ENCODE measurements at regions not wholly inside any gene's neighbourhood (a gene's known extent, or its start where the extent isn't known, plus 50 kb on each side); places are given as distances from the start of the nearest gene placed in this dataset.

DNA sequence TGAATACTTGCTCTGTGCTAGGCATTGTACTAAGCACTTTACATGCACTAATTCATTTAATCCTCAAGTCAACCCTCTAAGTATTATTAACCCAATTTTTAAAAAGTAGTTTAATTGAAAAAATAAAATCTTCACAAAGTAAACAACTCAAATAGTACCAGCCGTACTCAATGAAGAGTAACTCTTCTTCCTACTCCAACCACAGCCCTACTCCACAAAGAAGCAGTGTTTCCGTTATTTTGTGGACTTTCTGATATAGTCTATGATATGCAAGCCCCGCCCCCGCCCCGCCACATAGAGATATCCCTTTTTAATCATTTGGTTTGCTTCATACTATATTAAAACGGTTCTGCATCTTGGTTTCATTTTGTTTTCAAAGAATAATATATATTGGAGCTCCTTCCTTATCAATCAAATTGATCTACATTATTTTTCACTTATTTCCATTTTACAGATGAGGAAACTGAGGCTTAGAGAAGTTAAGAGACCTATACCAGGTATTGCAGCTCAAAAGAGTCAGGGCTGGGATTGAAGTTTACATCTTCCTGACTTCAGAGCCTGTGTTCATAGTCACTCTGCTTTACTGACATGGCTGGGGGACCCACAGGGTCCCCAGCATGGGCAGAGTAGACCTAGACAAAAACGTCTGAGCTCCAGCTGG lies 78.6 kb downstream of the PCDH1 start:
- no peak for TF ChIP-seq ZNF114 (CRISPR knock-in tag; IDR thresholded peaks at IDR 0.05)
- TF ChIP-seq EZH2 (IDR thresholded peaks at IDR 0.05; ENCODE audit: low read depth, unreplicated experiment): no peak
- TF ChIP-seq EZH2phosphoT487 (IDR thresholded peaks at IDR 0.05; ENCODE audit: unreplicated experiment): no peak
- no peak for TF ChIP-seq CREB1 (CRISPR knock-in tag; IDR thresholded peaks at IDR 0.05; ENCODE audit: low read depth)
- TF ChIP-seq, protein P1, sequence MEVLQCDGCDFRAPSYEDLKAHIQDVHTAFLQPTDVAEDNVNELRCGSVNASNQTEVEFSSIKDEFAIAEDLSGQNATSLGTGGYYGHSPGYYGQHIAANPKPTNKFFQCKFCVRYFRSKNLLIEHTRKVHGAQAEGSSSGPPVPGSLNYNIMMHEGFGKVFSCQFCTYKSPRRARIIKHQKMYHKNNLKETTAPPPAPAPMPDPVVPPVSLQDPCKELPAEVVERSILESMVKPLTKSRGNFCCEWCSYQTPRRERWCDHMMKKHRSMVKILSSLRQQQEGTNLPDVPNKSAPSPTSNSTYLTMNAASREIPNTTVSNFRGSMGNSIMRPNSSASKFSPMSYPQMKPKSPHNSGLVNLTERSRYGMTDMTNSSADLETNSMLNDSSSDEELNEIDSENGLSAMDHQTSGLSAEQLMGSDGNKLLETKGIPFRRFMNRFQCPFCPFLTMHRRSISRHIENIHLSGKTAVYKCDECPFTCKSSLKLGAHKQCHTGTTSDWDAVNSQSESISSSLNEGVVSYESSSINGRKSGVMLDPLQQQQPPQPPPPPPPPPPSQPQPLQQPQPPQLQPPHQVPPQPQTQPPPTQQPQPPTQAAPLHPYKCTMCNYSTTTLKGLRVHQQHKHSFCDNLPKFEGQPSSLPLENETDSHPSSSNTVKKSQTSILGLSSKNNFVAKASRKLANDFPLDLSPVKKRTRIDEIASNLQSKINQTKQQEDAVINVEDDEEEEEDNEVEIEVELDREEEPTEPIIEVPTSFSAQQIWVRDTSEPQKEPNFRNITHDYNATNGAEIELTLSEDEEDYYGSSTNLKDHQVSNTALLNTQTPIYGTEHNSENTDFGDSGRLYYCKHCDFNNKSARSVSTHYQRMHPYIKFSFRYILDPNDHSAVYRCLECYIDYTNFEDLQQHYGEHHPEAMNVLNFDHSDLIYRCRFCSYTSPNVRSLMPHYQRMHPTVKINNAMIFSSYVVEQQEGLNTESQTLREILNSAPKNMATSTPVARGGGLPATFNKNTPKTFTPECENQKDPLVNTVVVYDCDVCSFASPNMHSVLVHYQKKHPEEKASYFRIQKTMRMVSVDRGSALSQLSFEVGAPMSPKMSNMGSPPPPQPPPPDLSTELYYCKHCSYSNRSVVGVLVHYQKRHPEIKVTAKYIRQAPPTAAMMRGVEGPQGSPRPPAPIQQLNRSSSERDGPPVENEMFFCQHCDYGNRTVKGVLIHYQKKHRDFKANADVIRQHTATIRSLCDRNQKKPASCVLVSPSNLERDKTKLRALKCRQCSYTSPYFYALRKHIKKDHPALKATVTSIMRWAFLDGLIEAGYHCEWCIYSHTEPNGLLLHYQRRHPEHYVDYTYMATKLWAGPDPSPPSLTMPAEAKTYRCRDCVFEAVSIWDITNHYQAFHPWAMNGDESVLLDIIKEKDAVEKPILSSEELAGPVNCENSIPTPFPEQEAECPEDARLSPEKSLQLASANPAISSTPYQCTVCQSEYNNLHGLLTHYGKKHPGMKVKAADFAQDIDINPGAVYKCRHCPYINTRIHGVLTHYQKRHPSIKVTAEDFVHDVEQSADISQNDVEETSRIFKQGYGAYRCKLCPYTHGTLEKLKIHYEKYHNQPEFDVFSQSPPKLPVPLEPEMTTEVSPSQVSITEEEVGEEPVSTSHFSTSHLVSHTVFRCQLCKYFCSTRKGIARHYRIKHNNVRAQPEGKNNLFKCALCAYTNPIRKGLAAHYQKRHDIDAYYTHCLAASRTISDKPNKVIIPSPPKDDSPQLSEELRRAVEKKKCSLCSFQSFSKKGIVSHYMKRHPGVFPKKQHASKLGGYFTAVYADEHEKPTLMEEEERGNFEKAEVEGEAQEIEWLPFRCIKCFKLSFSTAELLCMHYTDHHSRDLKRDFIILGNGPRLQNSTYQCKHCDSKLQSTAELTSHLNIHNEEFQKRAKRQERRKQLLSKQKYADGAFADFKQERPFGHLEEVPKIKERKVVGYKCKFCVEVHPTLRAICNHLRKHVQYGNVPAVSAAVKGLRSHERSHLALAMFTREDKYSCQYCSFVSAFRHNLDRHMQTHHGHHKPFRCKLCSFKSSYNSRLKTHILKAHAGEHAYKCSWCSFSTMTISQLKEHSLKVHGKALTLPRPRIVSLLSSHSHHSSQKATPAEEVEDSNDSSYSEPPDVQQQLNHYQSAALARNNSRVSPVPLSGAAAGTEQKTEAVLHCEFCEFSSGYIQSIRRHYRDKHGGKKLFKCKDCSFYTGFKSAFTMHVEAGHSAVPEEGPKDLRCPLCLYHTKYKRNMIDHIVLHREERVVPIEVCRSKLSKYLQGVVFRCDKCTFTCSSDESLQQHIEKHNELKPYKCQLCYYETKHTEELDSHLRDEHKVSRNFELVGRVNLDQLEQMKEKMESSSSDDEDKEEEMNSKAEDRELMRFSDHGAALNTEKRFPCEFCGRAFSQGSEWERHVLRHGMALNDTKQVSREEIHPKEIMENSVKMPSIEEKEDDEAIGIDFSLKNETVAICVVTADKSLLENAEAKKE (CRISPR knock-in tag; IDR thresholded peaks at IDR 0.05): no peak
- TF ChIP-seq, protein P2, sequence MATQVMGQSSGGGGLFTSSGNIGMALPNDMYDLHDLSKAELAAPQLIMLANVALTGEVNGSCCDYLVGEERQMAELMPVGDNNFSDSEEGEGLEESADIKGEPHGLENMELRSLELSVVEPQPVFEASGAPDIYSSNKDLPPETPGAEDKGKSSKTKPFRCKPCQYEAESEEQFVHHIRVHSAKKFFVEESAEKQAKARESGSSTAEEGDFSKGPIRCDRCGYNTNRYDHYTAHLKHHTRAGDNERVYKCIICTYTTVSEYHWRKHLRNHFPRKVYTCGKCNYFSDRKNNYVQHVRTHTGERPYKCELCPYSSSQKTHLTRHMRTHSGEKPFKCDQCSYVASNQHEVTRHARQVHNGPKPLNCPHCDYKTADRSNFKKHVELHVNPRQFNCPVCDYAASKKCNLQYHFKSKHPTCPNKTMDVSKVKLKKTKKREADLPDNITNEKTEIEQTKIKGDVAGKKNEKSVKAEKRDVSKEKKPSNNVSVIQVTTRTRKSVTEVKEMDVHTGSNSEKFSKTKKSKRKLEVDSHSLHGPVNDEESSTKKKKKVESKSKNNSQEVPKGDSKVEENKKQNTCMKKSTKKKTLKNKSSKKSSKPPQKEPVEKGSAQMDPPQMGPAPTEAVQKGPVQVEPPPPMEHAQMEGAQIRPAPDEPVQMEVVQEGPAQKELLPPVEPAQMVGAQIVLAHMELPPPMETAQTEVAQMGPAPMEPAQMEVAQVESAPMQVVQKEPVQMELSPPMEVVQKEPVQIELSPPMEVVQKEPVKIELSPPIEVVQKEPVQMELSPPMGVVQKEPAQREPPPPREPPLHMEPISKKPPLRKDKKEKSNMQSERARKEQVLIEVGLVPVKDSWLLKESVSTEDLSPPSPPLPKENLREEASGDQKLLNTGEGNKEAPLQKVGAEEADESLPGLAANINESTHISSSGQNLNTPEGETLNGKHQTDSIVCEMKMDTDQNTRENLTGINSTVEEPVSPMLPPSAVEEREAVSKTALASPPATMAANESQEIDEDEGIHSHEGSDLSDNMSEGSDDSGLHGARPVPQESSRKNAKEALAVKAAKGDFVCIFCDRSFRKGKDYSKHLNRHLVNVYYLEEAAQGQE (IDR thresholded peaks at IDR 0.05; ENCODE audit: unreplicated experiment): no peak
- no peak for TF ChIP-seq NANOG (IDR thresholded peaks at IDR 0.05; ENCODE audit: borderline replicate concordance)
- TF ChIP-seq, protein P3, sequence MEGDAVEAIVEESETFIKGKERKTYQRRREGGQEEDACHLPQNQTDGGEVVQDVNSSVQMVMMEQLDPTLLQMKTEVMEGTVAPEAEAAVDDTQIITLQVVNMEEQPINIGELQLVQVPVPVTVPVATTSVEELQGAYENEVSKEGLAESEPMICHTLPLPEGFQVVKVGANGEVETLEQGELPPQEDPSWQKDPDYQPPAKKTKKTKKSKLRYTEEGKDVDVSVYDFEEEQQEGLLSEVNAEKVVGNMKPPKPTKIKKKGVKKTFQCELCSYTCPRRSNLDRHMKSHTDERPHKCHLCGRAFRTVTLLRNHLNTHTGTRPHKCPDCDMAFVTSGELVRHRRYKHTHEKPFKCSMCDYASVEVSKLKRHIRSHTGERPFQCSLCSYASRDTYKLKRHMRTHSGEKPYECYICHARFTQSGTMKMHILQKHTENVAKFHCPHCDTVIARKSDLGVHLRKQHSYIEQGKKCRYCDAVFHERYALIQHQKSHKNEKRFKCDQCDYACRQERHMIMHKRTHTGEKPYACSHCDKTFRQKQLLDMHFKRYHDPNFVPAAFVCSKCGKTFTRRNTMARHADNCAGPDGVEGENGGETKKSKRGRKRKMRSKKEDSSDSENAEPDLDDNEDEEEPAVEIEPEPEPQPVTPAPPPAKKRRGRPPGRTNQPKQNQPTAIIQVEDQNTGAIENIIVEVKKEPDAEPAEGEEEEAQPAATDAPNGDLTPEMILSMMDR (conservative IDR thresholded peaks at IDR 0.05; ENCODE audit: low read depth in 2 of 2): no peak
- TF ChIP-seq STAT1 (IDR thresholded peaks at IDR 0.05; ENCODE audit: unreplicated experiment): no peak
- TF ChIP-seq JUNB (IDR thresholded peaks at IDR 0.05; ENCODE audit: unreplicated experiment): no peak
- TF ChIP-seq, protein P4, sequence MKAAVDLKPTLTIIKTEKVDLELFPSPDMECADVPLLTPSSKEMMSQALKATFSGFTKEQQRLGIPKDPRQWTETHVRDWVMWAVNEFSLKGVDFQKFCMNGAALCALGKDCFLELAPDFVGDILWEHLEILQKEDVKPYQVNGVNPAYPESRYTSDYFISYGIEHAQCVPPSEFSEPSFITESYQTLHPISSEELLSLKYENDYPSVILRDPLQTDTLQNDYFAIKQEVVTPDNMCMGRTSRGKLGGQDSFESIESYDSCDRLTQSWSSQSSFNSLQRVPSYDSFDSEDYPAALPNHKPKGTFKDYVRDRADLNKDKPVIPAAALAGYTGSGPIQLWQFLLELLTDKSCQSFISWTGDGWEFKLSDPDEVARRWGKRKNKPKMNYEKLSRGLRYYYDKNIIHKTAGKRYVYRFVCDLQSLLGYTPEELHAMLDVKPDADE (IDR thresholded peaks at IDR 0.05): no peak
- TF ChIP-seq POLR2AphosphoS5 (IDR thresholded peaks at IDR 0.05; ENCODE audit: low read depth): no peak
- no peak for TF ChIP-seq ZNF331 (CRISPR knock-in tag; IDR thresholded peaks at IDR 0.05; ENCODE audit: low read depth)
- Histone ChIP-seq H3K27ac (ENCODE audit: low read depth) (no peak overlapping the region), H3K79me2 (replicated peaks; ENCODE audit: insufficient read depth) (no peaks in the 10 kb centered on the region), H3F3A (replicated peaks; ENCODE audit: low read depth) (no peaks in the 10 kb centered on the region), H3K4me3 (no peak overlapping the region), H3K27me3 (ENCODE audit: insufficient read depth) (no peaks in the 10 kb centered on the region), H4K20me1 (replicated peaks; ENCODE audit: insufficient read depth) (no peaks in the 10 kb centered on the region), H3K9me2 (ENCODE audit: insufficient read depth) (no peaks in the 10 kb centered on the region), H3K36me3 (ENCODE audit: insufficient read depth) (no peaks in the 10 kb centered on the region), H2AFZ (no peak overlapping the region), H3K4me2 (no peak overlapping the region), H3K4me1 (ENCODE audit: insufficient read depth) (peaks cover 27% of the 10 kb centered on the region)
- DNase-seq (ENCODE audit: low spot score) (no peak), ATAC-seq (no peak)
- Mint-ChIP-seq H3K4me1 (peaks cover 30% of the 10 kb centered on the region), H3K27me3 (ENCODE audit: insufficient read depth, low read depth, poor library complexity) (peaks cover 15% of the 10 kb centered on the region), H3K36me3 (ENCODE audit: low read depth) (no peaks in the 10 kb centered on the region), H3K27ac (no peak overlapping the region), H3K4me3 (no peak overlapping the region), H3K9me3 (no peaks in the 10 kb centered on the region)

All from GM23338 (cell line).